DND-41 (cell line): ENCODE measurements at regions not wholly inside any gene's neighbourhood (a gene's known extent, or its start where the extent isn't known, plus 50 kb on each side); places are given as distances from the start of the nearest gene placed in this dataset.

Experiments used
- ATAC-seq: fragments of 200-7000 bp; cut with Tn5 transposase; 3 replicates; pipeline ENCODE4 v1.9.1; 2021; ENCODE audit warnings: low read depth; ENCODE audit not compliant: insufficient read depth
- DNase-seq: peaks from one replicate; pipeline ENCODE4 v3.0.0-alpha.2; 2020
- H2AFZ ChIP-seq: 2 replicates; pipeline ENCODE4 v1.6.0; 2012; ENCODE audit warnings: low read depth, low read length
- H3K27ac ChIP-seq: 2 replicates; pipeline ENCODE4 v1.5.1; 2012; ENCODE audit warnings: low read length, inconsistent platforms
- H3K27me3 ChIP-seq: fragments of 200-600 bp; sonication (generic); 2 replicates; pipeline ENCODE4 v1.6.0; 2012; ENCODE audit warnings: low read length, mild to moderate bottlenecking, inconsistent platforms; ENCODE audit not compliant: insufficient read depth, poor library complexity
- H3K36me3 ChIP-seq: 2 replicates; pipeline ENCODE4 v1.5.1; 2012; ENCODE audit warnings: low read length, inconsistent platforms; ENCODE audit not compliant: insufficient read depth
- H3K4me1 ChIP-seq: 2 replicates; pipeline ENCODE4 v1.5.1; 2012; ENCODE audit warnings: mild to moderate bottlenecking, low read length; ENCODE audit not compliant: insufficient read depth
- H3K4me2 ChIP-seq: 2 replicates; pipeline ENCODE4 v1.6.0; 2012; ENCODE audit warnings: mild to moderate bottlenecking, moderate library complexity, low read length, inconsistent platforms; ENCODE audit not compliant: insufficient read depth
- H3K4me3 ChIP-seq, 2 experiments: fragments of 200-600 bp in 1 of 2; shearing (Covaris generic) in 1 of 2; 2 replicates each; pipeline ENCODE4 v1.5.1; 2012 to 2016; ENCODE audit warnings: inconsistent platforms in 2 of 2, low read length in 2 of 2, mild to moderate bottlenecking in 2 of 2, low read depth in 1 of 2, moderate library complexity in 1 of 2
- H3K79me2 ChIP-seq: 2 replicates; pipeline ENCODE4 v1.6.0; 2012; ENCODE audit warnings: low read length, inconsistent platforms; ENCODE audit not compliant: insufficient read depth
- H3K9ac ChIP-seq: 2 replicates; pipeline ENCODE4 v1.6.0; 2012; ENCODE audit warnings: low read depth, mild to moderate bottlenecking, inconsistent platforms, low read length, moderate library complexity
- H3K9me3 ChIP-seq: 2 replicates; pipeline ENCODE4 v1.5.1; 2012; ENCODE audit warnings: low read length, moderate library complexity, mild to moderate bottlenecking, inconsistent platforms; ENCODE audit not compliant: insufficient read depth, severe bottlenecking
- H4K20me1 ChIP-seq: 2 replicates; pipeline ENCODE4 v1.6.0; 2012; ENCODE audit warnings: low read length; ENCODE audit not compliant: insufficient read depth
- EZH2 ChIP-seq: IDR thresholded peaks from 3 replicates; pipeline ENCODE4 v1.6.1; 2012; ENCODE audit warnings: borderline replicate concordance, low read depth, mild to moderate bottlenecking, moderate library complexity, low read length, inconsistent platforms; ENCODE audit not compliant: severe bottlenecking
- TF ChIP-seq, protein P1 (sequence below): IDR thresholded peaks from 2 replicates; pipeline ENCODE4 v1.5.1; 2012; ENCODE audit warnings: borderline replicate concordance, low read length, moderate library complexity, mild to moderate bottlenecking; ENCODE audit not compliant: poor library complexity, severe bottlenecking; ENCODE audit errors: extremely low read depth

GRCh38 chr4:3360777-3361176 lies 68.0 kb downstream of the RGS12 start:
- Histone ChIP-seq H2AFZ (no peak overlapping the region), H3K27ac (no peak overlapping the region), H3K4me2 (no peak overlapping the region), H3K4me1 (no peaks in the 10 kb centered on the region), H3K9ac (no peak overlapping the region), H4K20me1 (peaks cover 33% of the 10 kb centered on the region), H3K9me3 (no peaks in the 10 kb centered on the region), H3K27me3 (no peaks in the 10 kb centered on the region), H3K79me2 (no peaks in the 10 kb centered on the region), H3K36me3 (no peaks in the 10 kb centered on the region), H3K4me3 (no peak overlapping the region)
- DNase-seq (no peak), ATAC-seq (no peak)
- no peak for TF ChIP-seq EZH2
- TF ChIP-seq, protein P1, sequence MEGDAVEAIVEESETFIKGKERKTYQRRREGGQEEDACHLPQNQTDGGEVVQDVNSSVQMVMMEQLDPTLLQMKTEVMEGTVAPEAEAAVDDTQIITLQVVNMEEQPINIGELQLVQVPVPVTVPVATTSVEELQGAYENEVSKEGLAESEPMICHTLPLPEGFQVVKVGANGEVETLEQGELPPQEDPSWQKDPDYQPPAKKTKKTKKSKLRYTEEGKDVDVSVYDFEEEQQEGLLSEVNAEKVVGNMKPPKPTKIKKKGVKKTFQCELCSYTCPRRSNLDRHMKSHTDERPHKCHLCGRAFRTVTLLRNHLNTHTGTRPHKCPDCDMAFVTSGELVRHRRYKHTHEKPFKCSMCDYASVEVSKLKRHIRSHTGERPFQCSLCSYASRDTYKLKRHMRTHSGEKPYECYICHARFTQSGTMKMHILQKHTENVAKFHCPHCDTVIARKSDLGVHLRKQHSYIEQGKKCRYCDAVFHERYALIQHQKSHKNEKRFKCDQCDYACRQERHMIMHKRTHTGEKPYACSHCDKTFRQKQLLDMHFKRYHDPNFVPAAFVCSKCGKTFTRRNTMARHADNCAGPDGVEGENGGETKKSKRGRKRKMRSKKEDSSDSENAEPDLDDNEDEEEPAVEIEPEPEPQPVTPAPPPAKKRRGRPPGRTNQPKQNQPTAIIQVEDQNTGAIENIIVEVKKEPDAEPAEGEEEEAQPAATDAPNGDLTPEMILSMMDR, result no peak

DNA sequence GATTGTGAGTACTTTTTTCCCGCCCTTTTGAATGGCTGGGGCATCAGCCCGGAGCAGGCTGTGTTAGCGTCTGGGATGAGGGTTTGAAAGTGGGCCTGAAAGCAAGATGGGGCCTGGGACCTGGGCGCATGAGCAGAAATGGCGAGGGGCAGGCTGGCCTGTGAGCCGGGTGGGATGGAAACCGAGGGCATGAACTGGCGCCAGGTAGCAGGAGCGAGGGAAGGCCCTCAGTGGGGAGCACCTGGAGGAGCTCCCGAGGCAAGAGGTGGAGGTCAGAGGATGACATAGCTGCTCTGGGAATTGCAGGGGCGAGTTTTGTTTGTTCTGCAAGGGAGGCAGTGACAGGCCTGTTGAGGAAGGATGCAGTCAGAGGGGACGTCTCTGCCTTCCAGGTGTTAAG lies 68.6 kb downstream of the RGS12 start:
- H3K36me3 ChIP-seq, result no peaks in the 10 kb centered on the region
- TF ChIP-seq, protein P1, result no peak
- H3K27me3 ChIP-seq, result no peaks in the 10 kb centered on the region
- H3K79me2 ChIP-seq, result no peaks in the 10 kb centered on the region
- peaks cover 39% of the 10 kb centered on the region for H4K20me1 ChIP-seq
- DNase-seq (no peak), ATAC-seq (no peak)
- no peaks in the 10 kb centered on the region for H3K4me1 ChIP-seq
- H3K9me3 ChIP-seq, result no peaks in the 10 kb centered on the region
- H3K27ac ChIP-seq, result no peak overlapping the region
- no peak overlapping the region for H3K4me2 ChIP-seq
- no peak overlapping the region for H3K9ac ChIP-seq
- no peak overlapping the region for H2AFZ ChIP-seq
- no peak overlapping the region for H3K4me3 ChIP-seq

DNA sequence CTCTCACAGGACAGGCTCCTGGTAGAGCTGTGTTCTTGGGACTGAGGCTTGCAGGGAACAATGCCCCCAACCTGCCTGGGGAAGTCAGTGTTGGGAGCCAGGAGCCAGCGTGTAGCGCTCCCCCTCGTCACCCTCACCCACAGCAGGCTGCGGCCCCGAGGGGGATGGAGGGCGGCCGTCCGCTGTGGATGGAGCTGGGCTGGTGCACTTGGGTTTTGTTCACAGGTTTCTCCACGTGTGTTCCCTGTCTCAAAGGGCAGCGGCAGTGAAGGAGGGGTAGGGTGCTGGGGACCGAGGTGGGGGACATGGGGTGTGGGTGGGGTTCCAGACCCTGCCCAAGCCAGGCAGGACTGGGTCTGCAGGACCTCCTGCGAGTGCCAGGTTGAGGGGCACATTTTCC lies 69.1 kb downstream of the RGS12 start:
- no peak overlapping the region for H3K9ac ChIP-seq
- H4K20me1 ChIP-seq, result peaks cover 42% of the 10 kb centered on the region

DNA sequence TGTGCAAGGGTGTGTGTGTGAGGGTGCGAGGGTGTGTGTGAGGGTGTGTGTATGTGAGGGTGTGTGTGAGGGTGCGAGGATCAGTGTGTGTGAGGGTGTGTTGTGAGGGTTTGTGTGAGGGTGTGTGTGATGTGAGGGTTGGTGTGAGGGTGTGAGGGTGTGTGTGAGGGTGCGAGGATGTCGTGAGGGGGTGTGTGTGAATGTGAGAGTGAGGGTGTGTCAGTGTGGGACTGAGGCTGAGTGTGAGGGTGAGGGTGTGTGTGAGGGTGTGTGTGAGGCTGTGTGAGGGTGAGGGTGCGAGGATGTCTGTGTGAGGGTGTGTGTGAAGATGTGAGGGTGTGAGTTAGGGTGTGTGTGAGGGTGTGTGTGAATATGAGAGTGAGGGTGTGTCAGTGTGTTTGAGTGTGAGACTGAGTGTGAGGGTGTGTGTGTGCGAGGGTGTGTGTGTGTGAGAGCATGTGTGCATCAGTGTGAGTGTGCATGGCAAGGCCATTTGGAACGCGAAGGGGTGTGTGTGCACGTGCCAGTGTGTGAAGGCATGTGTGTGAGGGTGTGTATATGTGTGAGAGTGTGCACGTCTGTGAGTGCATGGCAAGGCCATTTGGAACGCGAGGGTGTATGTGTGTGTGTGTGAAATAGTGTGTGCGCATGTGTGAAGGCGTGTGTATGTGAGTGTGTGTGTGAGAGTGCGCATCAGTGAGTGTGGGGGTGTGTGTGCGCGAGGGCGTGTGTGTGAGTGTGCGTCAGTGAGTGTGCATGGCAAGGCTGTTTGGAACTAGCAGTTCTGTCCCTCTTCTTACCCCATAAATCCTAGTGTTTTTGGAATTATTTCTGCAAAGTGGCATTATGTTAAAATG lies 69.8 kb downstream of the RGS12 start:
- Histone ChIP-seq H3K36me3 (no peaks in the 10 kb centered on the region), H3K79me2 (no peaks in the 10 kb centered on the region), H4K20me1 (peaks cover 45% of the 10 kb centered on the region), H3K9me3 (no peaks in the 10 kb centered on the region), H2AFZ (no peak overlapping the region), H3K27ac (no peak overlapping the region), H3K9ac (no peak overlapping the region), H3K27me3 (no peaks in the 10 kb centered on the region), H3K4me2 (no peak overlapping the region), H3K4me3 (no peak overlapping the region), H3K4me1 (no peaks in the 10 kb centered on the region)
- ATAC-seq, result no peak
- no peak for TF ChIP-seq EZH2
- TF ChIP-seq, protein P1, result no peak
- DNase-seq, result no peak

More for the DNA sequence above, 69.1 kb downstream of the RGS12 start:
- Histone ChIP-seq H3K36me3 (no peaks in the 10 kb centered on the region), H3K27ac (no peak overlapping the region), H3K4me1 (no peaks in the 10 kb centered on the region), H3K27me3 (no peaks in the 10 kb centered on the region), H3K4me3 (no peak overlapping the region), H2AFZ (no peak overlapping the region), H3K79me2 (no peaks in the 10 kb centered on the region), H3K4me2 (no peak overlapping the region), H3K9me3 (no peaks in the 10 kb centered on the region)
- DNase-seq, result no peak
- no peak for ATAC-seq
- no peak for TF ChIP-seq EZH2
